Fibroblast of lung (primary cell): ENCODE measurements at regions not wholly inside any gene's neighbourhood (a gene's known extent, or its start where the extent isn't known, plus 50 kb on each side); places are given as distances from the start of the nearest gene placed in this dataset.

Experiments
- DNase-seq, 2 donors: peaks; one replicate each; pipeline versions ENCODE4 v3.0.0 to v3.0.0-alpha.2; 2010; ENCODE audit warnings: low read depth in 2 of 2
- H2AFZ ChIP-seq: 2 replicates; pipeline ENCODE4 v1.5.1; 2012; ENCODE audit warnings: low read length, control low read depth, inconsistent platforms
- H3K27ac ChIP-seq: 2 replicates; pipeline ENCODE4 v1.5.1; 2011; ENCODE audit warnings: low read length, control low read depth; ENCODE audit not compliant: insufficient read depth
- H3K27me3 ChIP-seq: 2 replicates; pipeline ENCODE4 v1.5.1; 2011; ENCODE audit warnings: mild to moderate bottlenecking, low read length; ENCODE audit not compliant: control insufficient read depth, insufficient read depth
- H3K36me3 ChIP-seq: 2 replicates; pipeline ENCODE4 v1.5.1; 2011; ENCODE audit warnings: low read length; ENCODE audit not compliant: control insufficient read depth, insufficient read depth
- H3K4me1 ChIP-seq: 2 replicates; pipeline ENCODE4 v1.5.1; 2011; ENCODE audit warnings: low read length; ENCODE audit not compliant: control insufficient read depth, insufficient read depth; ENCODE audit errors: extremely low read depth
- H3K4me2 ChIP-seq: 2 replicates; pipeline ENCODE4 v1.5.1; 2011; ENCODE audit warnings: low read length, control low read depth; ENCODE audit not compliant: insufficient read depth; ENCODE audit errors: extremely low read depth
- H3K4me3 ChIP-seq, 4 experiments: fragments of 200-600 bp in 1 of 4; sonication (generic) in 1 of 4; replicated peaks in 1 of 4; 2 replicates each; pipeline ENCODE4 v1.5.1; 2011 to 2016; ENCODE audit warnings: low read length in 4 of 4, low read depth in 3 of 4, mild to moderate bottlenecking in 3 of 4, control low read depth in 2 of 4, inconsistent platforms in 1 of 4, mixed read lengths in 1 of 4; ENCODE audit not compliant: insufficient read depth in 1 of 4; ENCODE audit errors: control extremely low read depth in 1 of 4
- H3K79me2 ChIP-seq: 2 replicates; pipeline ENCODE4 v1.5.1; 2012; ENCODE audit warnings: mild to moderate bottlenecking, low read length, inconsistent platforms; ENCODE audit not compliant: control insufficient read depth, insufficient read depth
- H3K9ac ChIP-seq: 2 replicates; pipeline ENCODE4 v1.5.1; 2011; ENCODE audit warnings: mild to moderate bottlenecking, low read length, control low read depth; ENCODE audit not compliant: insufficient read depth
- H3K9me3 ChIP-seq: 2 replicates; pipeline ENCODE4 v1.5.1; 2012; ENCODE audit warnings: low read depth, low read length; ENCODE audit not compliant: control insufficient read depth, insufficient read depth
- H4K20me1 ChIP-seq: 2 replicates; pipeline ENCODE4 v1.5.1; 2011; ENCODE audit warnings: low read length; ENCODE audit not compliant: control insufficient read depth, insufficient read depth; ENCODE audit errors: extremely low read depth
- EZH2 ChIP-seq: IDR thresholded peaks from 2 replicates; pipeline ENCODE4 v1.5.1; 2012; ENCODE audit warnings: low read length, control low read depth, mild to moderate bottlenecking; ENCODE audit errors: missing control alignments
- TF ChIP-seq, protein P1 (sequence below), 2 donors: IDR thresholded peaks in 1 of 2; conservative IDR thresholded peaks in 1 of 2; 1 replicate in 1 of 2; 2 replicates in 1 of 2; pipeline ENCODE4 v1.5.1; 2011 to 2012; ENCODE audit warnings: low read length in 2 of 2, control low read depth in 1 of 2, inconsistent platforms in 1 of 2, low read depth in 1 of 2, mild to moderate bottlenecking in 1 of 2

DNA sequence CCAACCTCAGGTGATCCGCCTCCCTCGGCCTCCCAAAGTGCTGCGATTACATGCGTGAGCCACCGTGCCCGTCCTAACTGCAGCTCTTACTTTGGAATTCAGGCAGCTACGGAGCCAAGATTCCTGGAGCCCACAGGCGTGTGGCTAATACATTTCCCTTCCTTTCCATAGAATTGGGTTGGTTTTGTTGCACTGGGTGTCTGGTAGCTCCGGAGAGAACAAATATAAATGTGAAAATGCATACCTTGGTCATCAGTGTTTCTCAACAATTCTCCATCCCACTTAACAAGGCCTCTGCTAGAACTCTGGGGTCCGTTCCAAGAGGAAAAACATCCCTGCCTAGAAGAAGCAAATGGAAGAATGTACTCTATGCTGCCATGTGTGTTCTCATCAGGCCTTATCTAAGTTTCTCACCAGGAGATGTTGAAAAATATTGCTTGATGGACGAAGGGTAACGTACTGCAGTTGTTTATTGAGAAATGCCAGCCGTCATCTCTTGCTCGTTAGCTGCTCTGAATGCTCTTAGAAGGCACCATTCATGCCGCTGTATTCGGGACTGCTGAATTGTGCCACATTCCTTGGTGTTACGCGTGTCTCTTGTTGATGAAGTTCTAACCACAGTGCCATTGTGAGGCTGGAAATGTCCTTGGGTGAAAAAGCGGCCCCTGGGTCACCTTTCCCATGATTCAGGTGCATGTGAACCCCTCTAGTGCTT is 50.5 kb upstream of the CD99 start:
- H3K9ac ChIP-seq, result no peak overlapping the region
- H3K9me3 ChIP-seq, result no peaks in the 10 kb centered on the region
- H3K4me1 ChIP-seq, result no peaks in the 10 kb centered on the region
- H4K20me1 ChIP-seq, result no peaks in the 10 kb centered on the region
- H3K79me2 ChIP-seq, result no peaks in the 10 kb centered on the region
- H3K4me3 ChIP-seq, result no peak overlapping the region
- H2AFZ ChIP-seq, result no peak overlapping the region
- no peak overlapping the region for H3K4me2 ChIP-seq
- no peaks in the 10 kb centered on the region for H3K36me3 ChIP-seq
- no peaks in the 10 kb centered on the region for H3K27me3 ChIP-seq
- H3K27ac ChIP-seq, result no peak overlapping the region
- TF ChIP-seq, protein P1, sequence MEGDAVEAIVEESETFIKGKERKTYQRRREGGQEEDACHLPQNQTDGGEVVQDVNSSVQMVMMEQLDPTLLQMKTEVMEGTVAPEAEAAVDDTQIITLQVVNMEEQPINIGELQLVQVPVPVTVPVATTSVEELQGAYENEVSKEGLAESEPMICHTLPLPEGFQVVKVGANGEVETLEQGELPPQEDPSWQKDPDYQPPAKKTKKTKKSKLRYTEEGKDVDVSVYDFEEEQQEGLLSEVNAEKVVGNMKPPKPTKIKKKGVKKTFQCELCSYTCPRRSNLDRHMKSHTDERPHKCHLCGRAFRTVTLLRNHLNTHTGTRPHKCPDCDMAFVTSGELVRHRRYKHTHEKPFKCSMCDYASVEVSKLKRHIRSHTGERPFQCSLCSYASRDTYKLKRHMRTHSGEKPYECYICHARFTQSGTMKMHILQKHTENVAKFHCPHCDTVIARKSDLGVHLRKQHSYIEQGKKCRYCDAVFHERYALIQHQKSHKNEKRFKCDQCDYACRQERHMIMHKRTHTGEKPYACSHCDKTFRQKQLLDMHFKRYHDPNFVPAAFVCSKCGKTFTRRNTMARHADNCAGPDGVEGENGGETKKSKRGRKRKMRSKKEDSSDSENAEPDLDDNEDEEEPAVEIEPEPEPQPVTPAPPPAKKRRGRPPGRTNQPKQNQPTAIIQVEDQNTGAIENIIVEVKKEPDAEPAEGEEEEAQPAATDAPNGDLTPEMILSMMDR (conservative IDR thresholded peaks at IDR 0.05 in 1 of 2, IDR thresholded peaks at IDR 0.05 in 1 of 2; ENCODE audit: low read depth in 1 of 2, low read length in 2 of 2), result no peak
- no peak for TF ChIP-seq EZH2
- DNase-seq, result peak in 1 of 2 donors; percentile 72

DNA sequence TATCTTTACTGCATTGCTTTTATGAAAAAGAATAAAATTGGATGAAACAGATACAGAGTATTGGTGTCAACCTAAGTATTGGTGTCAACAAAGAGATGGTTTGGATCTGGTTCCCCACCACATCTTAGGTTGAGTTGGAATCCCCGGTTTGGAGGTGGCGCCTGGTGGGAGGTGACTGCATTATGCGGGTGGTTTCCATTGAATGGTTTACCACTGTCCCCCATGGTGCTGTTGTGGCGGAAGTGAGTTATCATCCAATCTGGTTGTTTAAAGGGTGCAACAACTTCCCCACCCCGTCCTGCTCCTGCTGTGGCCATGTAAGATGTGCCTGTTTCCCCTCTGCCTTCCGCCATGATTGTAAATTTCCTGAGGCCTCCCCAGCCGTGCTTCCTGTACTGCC is 52.8 kb upstream of the CD99 start:
- Histone ChIP-seq H3K4me2 (no peak overlapping the region), H3K36me3 (no peaks in the 10 kb centered on the region), H4K20me1 (no peaks in the 10 kb centered on the region), H2AFZ (no peak overlapping the region), H3K4me3 (no peak overlapping the region), H3K9me3 (no peaks in the 10 kb centered on the region), H3K9ac (no peak overlapping the region), H3K27me3 (no peaks in the 10 kb centered on the region), H3K27ac (no peak overlapping the region), H3K4me1 (no peaks in the 10 kb centered on the region), H3K79me2 (no peaks in the 10 kb centered on the region)
- DNase-seq, result no peak
- TF ChIP-seq EZH2, result no peak
- TF ChIP-seq, protein P1 (conservative IDR thresholded peaks at IDR 0.05 in 1 of 2, IDR thresholded peaks at IDR 0.05 in 1 of 2; ENCODE audit: low read depth in 1 of 2, low read length in 2 of 2), result no peak

DNA sequence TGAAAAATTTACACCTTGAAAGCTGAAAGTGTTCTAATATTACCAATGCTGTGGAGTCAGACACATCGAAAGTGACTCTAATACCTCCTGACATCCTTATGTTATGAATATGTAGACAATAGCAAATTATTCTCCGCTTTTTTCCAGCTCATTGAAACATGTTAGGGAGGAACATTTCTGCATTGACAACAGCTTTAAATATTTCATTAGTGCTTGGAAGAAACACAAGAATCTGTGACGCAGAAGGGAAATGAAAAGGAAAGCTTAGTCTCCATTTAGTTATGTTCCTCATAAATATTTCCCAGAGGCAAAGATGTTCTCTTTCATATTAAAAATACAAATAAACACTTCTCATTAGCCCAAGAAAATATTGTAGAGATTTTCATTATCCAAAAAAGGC is 55.8 kb upstream of the CD99 start:
- H3K36me3 ChIP-seq, result no peaks in the 10 kb centered on the region
- no peak overlapping the region for H3K4me3 ChIP-seq
- no peaks in the 10 kb centered on the region for H3K4me1 ChIP-seq
- no peak overlapping the region for H3K27ac ChIP-seq
- H2AFZ ChIP-seq, result no peak overlapping the region
- no peak overlapping the region for H3K4me2 ChIP-seq
- no peak for DNase-seq
- H3K9ac ChIP-seq, result no peak overlapping the region
- no peaks in the 10 kb centered on the region for H3K79me2 ChIP-seq
- no peaks in the 10 kb centered on the region for H4K20me1 ChIP-seq
- no peaks in the 10 kb centered on the region for H3K27me3 ChIP-seq
- H3K9me3 ChIP-seq, result no peaks in the 10 kb centered on the region
- TF ChIP-seq EZH2, result no peak
- TF ChIP-seq, protein P1 (conservative IDR thresholded peaks at IDR 0.05 in 1 of 2, IDR thresholded peaks at IDR 0.05 in 1 of 2; ENCODE audit: low read depth in 1 of 2, low read length in 2 of 2), result no peak
